Endothelial cell (in vitro differentiated cells): ENCODE measurements at regions not wholly inside any gene's neighbourhood (a gene's known extent, or its start where the extent isn't known, plus 50 kb on each side); places are given as distances from the start of the nearest gene placed in this dataset.

Source experiments
- DNase-seq: peaks from one replicate; pipeline ENCODE4 v3.0.0; 2021; ENCODE audit warnings: low spot score
- H3K27ac Mint-ChIP-seq: one replicate; pipeline ENCODE4 v1.8.0; 2021; ENCODE audit warnings: mixed read lengths, inconsistent platforms; ENCODE audit not compliant: unreplicated experiment
- H3K27me3 Mint-ChIP-seq: one replicate; pipeline ENCODE4 v1.8.0; 2021; ENCODE audit warnings: mild to moderate bottlenecking, moderate library complexity, mixed read lengths, inconsistent platforms; ENCODE audit not compliant: unreplicated experiment
- H3K36me3 Mint-ChIP-seq: one replicate; pipeline ENCODE4 v1.8.0; 2021; ENCODE audit warnings: mild to moderate bottlenecking, low read depth, mixed read lengths, inconsistent platforms; ENCODE audit not compliant: unreplicated experiment
- H3K4me1 Mint-ChIP-seq: one replicate; pipeline ENCODE4 v1.8.0; 2021; ENCODE audit warnings: mild to moderate bottlenecking, mixed read lengths, inconsistent platforms; ENCODE audit not compliant: unreplicated experiment
- H3K4me3 Mint-ChIP-seq: one replicate; pipeline ENCODE4 v1.8.0; 2021; ENCODE audit warnings: mild to moderate bottlenecking, mixed read lengths, inconsistent platforms; ENCODE audit not compliant: unreplicated experiment
- H3K9me3 Mint-ChIP-seq: one replicate; pipeline ENCODE4 v1.8.0; 2021; ENCODE audit warnings: mixed read lengths, inconsistent platforms; ENCODE audit not compliant: unreplicated experiment
- CTCF ChIP-seq: fragments of 200-600 bp; sonication (generic); IDR thresholded peaks from one replicate; pipeline ENCODE4 v1.5.0; 2021; ENCODE audit warnings: antibody characterized with exemption; ENCODE audit not compliant: unreplicated experiment

- peaks cover 9% of the 10 kb centered on the region for H3K4me1 Mint-ChIP-seq
- H3K4me3 Mint-ChIP-seq: no peak overlapping the region
- H3K27me3 Mint-ChIP-seq: no peaks in the 10 kb centered on the region
- DNase-seq: no peak
- H3K36me3 Mint-ChIP-seq: peaks cover 3% of the 10 kb centered on the region
- no peak for TF ChIP-seq CTCF
- no peak overlapping the region for H3K27ac Mint-ChIP-seq
- no peaks in the 10 kb centered on the region for H3K9me3 Mint-ChIP-seq
Measured at GRCh38 chr4:106614441-106614840, 245.9 kb upstream of the GIMD1 start.

GRCh38 chr4:106609917-106610316, 241.3 kb upstream of the GIMD1 start:
- Mint-ChIP-seq H3K27me3 (no peaks in the 10 kb centered on the region), H3K36me3 (peaks cover 3% of the 10 kb centered on the region), H3K4me1 (no peaks in the 10 kb centered on the region), H3K9me3 (no peaks in the 10 kb centered on the region), H3K27ac (no peak overlapping the region), H3K4me3 (no peak overlapping the region)
- TF ChIP-seq CTCF: no peak
- no peak for DNase-seq

- Mint-ChIP-seq H3K9me3 (no peaks in the 10 kb centered on the region), H3K4me1 (no peaks in the 10 kb centered on the region), H3K27ac (no peak overlapping the region), H3K4me3 (no peak overlapping the region), H3K36me3 (peaks cover 3% of the 10 kb centered on the region), H3K27me3 (no peaks in the 10 kb centered on the region)
- DNase-seq: no peak
- TF ChIP-seq CTCF: no peak
Measured at GRCh38 chr4:106607558-106607957, 239.0 kb upstream of the GIMD1 start.

DNA sequence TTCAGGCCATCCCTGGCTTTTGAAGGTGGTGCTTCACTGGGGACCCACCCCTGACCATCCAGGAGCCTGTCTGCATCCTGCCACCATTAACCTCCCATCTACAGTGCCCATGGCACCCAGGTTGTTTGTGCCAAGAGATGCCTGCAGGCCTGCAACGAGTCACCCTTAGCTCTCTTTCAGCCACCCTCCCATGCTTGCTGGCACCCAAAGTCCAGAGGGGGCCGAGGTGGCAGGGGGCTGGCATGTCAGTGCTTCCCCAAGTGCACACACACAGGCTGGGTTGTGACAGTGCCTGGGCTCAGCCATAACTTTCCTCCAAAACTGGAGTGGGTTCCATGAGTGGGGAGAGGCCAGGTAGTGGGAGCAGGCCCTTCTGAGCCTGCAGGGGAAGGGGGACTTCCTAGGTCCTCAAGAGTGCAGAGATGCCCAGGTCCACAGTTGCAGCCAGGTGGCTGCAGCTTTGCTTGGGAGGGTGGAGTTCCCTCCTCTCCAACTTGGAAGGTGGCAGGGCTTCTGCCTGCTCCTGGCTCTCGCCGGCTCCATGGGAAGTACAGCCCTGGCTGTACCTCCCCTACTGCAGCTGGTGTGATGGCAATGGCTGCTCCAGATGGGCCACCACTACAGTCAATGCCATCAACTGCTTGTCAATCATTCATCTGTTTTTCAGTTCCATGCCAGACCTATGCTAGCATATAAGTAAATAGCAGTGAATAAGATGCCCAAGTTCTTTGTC, 235.9 kb upstream of the GIMD1 start:
- Mint-ChIP-seq H3K4me3 (no peak overlapping the region), H3K36me3 (no peaks in the 10 kb centered on the region), H3K27ac (no peak overlapping the region), H3K4me1 (no peaks in the 10 kb centered on the region), H3K27me3 (no peaks in the 10 kb centered on the region), H3K9me3 (no peaks in the 10 kb centered on the region)
- no peak for TF ChIP-seq CTCF
- no peak for DNase-seq

DNA sequence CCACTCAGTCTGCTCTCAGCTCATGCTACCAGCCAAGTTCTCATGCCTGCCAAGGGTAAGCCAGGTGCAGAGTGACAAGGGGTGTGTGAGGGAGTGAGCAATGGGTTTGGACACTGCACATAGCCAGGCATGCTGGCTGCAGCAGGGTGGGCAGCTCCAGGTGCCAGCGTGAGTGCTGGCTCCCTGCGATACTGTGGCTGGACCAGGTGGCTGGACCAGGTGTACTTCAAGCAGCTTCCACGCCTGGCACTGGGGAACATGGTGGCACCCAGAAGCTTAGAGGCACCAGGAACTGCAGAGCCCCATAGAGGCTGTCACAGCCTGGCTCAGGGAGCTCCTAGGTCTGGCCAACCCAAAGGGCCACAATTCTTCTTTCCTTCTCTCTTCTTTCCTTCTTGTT, 234.9 kb upstream of the GIMD1 start:
- Mint-ChIP-seq H3K4me1 (no peaks in the 10 kb centered on the region), H3K27ac (no peak overlapping the region), H3K27me3 (no peaks in the 10 kb centered on the region), H3K36me3 (no peaks in the 10 kb centered on the region), H3K4me3 (no peak overlapping the region), H3K9me3 (no peaks in the 10 kb centered on the region)
- no peak for DNase-seq
- no peak for TF ChIP-seq CTCF
